HFFc6 (cell line): ENCODE measurements at regions not wholly inside any gene's neighbourhood (a gene's known extent, or its start where the extent isn't known, plus 50 kb on each side); places are given as distances from the start of the nearest gene placed in this dataset.
A peak's percentile ranks its signal among the peaks of the same experiment; 100 is the strongest.

Experiments
- DNase-seq: peaks from one replicate; pipeline ENCODE4 v3.0.0-alpha.2; 2018
- H3K27ac Mint-ChIP-seq: 2 replicates; pipeline ENCODE4 v1.8.0; 2020; ENCODE audit warnings: mild to moderate bottlenecking, mixed read lengths
- H3K27me3 Mint-ChIP-seq: 2 replicates; pipeline ENCODE4 v1.8.0; 2021; ENCODE audit warnings: mild to moderate bottlenecking, moderate library complexity, mixed read lengths; ENCODE audit not compliant: insufficient read depth
- H3K36me3 Mint-ChIP-seq: 2 replicates; pipeline ENCODE4 v1.8.0; 2021; ENCODE audit warnings: low read depth, mixed read lengths
- H3K4me1 Mint-ChIP-seq: 2 replicates; pipeline ENCODE4 v1.8.0; 2020; ENCODE audit warnings: low read depth, mixed read lengths
- H3K4me3 Mint-ChIP-seq: 2 replicates; pipeline ENCODE4 v1.8.0; 2020; ENCODE audit warnings: mild to moderate bottlenecking, moderate library complexity, mixed read lengths
- H3K9me3 Mint-ChIP-seq: 2 replicates; pipeline ENCODE4 v1.8.0; 2020; ENCODE audit warnings: mild to moderate bottlenecking, mixed read lengths
- TF ChIP-seq, protein P1 (sequence below): fragments of 200-600 bp; sonication (generic); IDR thresholded peaks from 2 replicates; pipeline ENCODE4 v1.5.0; 2021; ENCODE audit warnings: antibody characterized with exemption, mild to moderate bottlenecking

GRCh38 chr6:56407883-56408410 is 160.6 kb upstream of the COL21A1 start:
- Mint-ChIP-seq H3K4me1 (peaks cover 21% of the 10 kb centered on the region), H3K4me3 (no peak overlapping the region), H3K27ac (no peak overlapping the region), H3K27me3 (no peaks in the 10 kb centered on the region; the same call in 1 of the 2 replicates), H3K36me3 (no peaks in the 10 kb centered on the region; the same call in 1 of the 2 replicates), H3K9me3 (no peaks in the 10 kb centered on the region)
- TF ChIP-seq, protein P1, sequence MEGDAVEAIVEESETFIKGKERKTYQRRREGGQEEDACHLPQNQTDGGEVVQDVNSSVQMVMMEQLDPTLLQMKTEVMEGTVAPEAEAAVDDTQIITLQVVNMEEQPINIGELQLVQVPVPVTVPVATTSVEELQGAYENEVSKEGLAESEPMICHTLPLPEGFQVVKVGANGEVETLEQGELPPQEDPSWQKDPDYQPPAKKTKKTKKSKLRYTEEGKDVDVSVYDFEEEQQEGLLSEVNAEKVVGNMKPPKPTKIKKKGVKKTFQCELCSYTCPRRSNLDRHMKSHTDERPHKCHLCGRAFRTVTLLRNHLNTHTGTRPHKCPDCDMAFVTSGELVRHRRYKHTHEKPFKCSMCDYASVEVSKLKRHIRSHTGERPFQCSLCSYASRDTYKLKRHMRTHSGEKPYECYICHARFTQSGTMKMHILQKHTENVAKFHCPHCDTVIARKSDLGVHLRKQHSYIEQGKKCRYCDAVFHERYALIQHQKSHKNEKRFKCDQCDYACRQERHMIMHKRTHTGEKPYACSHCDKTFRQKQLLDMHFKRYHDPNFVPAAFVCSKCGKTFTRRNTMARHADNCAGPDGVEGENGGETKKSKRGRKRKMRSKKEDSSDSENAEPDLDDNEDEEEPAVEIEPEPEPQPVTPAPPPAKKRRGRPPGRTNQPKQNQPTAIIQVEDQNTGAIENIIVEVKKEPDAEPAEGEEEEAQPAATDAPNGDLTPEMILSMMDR = no peak
- DNase-seq = no peak

GRCh38 chr6:56406276-56407269 is 159.2 kb upstream of the COL21A1 start:
- H3K36me3 Mint-ChIP-seq = peaks cover 8% of the 10 kb centered on the region
- TF ChIP-seq, protein P1 = no peak
- no peaks in the 10 kb centered on the region; the same call in 1 of the 2 replicates for H3K27me3 Mint-ChIP-seq
- no peak overlapping the region for H3K4me3 Mint-ChIP-seq
- no peak for DNase-seq
- H3K27ac Mint-ChIP-seq = no peak overlapping the region
- H3K9me3 Mint-ChIP-seq = peaks cover 3% of the 10 kb centered on the region
- H3K4me1 Mint-ChIP-seq = peaks cover 21% of the 10 kb centered on the region

GRCh38 chr6:56404599-56404998 is 157.2 kb upstream of the COL21A1 start:
- peaks cover 22% of the 10 kb centered on the region for H3K4me1 Mint-ChIP-seq
- no peak overlapping the region for H3K27ac Mint-ChIP-seq
- DNase-seq = no peak
- H3K9me3 Mint-ChIP-seq = peaks cover 10% of the 10 kb centered on the region
- TF ChIP-seq, protein P1 = no peak
- no peaks in the 10 kb centered on the region; the same call in 1 of the 2 replicates for H3K27me3 Mint-ChIP-seq
- peaks cover 18% of the 10 kb centered on the region for H3K36me3 Mint-ChIP-seq
- 0 out of 2 replicates have a peak overlapping the region, but pooled peaks have one; percentile 1 for H3K4me3 Mint-ChIP-seq

DNA sequence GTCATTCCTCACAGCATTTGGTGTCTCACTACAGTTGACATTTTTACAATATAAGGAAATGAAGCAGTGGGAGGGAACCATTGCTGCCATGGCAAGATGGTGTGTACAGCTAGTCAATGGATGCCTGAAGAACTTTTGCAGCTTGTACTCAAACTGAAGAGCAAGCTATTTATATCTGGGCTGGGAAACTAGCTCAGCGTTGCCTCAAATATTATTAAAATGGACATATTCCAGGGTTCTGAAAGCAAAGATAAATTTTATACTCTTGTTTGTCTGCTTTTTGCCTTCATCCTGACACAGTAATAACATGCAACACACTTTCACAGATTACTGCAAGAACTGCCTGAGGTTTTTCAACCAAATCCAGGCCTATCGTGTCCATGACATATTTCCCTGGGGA is 156.4 kb upstream of the COL21A1 start:
- Mint-ChIP-seq H3K9me3 (peaks cover 10% of the 10 kb centered on the region), H3K27me3 (no peaks in the 10 kb centered on the region; the same call in 1 of the 2 replicates), H3K4me3 (no peak overlapping the region), H3K36me3 (peaks cover 18% of the 10 kb centered on the region), H3K27ac (no peak overlapping the region), H3K4me1 (peaks cover 31% of the 10 kb centered on the region)
- TF ChIP-seq, protein P1 = no peak
- DNase-seq = no peak

DNA sequence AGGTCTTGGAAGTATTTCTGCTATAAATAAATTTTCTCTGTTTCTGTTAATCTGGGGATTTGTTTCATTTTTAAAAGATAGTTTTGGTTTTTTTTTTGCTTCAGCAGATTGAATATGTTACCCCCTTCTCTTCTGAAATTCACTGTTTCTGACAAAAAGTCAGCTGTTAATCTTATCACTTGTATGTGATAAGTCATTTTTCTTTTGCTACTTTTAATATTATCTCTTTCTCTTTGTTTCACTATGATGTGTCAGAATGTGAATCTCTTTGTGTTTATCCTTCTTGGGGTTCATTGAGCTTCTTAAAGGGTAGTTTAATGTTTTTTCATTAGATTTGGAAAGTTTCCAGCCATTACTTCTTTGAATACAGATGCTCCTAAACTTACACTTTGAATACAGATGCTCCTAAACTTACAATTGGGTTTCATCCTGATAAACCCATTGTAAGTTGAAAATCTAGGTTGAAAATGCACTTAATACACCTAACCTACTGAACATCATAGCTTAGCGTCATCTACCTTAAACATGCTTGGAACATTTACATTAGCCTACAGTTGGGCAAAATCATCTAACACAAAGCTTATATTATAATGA is 154.2 kb upstream of the COL21A1 start:
- H3K27me3 Mint-ChIP-seq = peaks cover 2% of the 10 kb centered on the region; the same call in 1 of the 2 replicates
- DNase-seq = no peak
- peaks cover 18% of the 10 kb centered on the region for H3K36me3 Mint-ChIP-seq
- TF ChIP-seq, protein P1 = no peak
- no peak overlapping the region for H3K4me3 Mint-ChIP-seq
- peaks cover 32% of the 10 kb centered on the region for H3K4me1 Mint-ChIP-seq
- no peak overlapping the region for H3K27ac Mint-ChIP-seq
- peaks cover 10% of the 10 kb centered on the region for H3K9me3 Mint-ChIP-seq
